ENCODE measurements at regions not wholly inside any gene's neighbourhood (a gene's known extent, or its start where the extent isn't known, plus 50 kb on each side); places are given as distances from the start of the nearest gene placed in this dataset.

DNA sequence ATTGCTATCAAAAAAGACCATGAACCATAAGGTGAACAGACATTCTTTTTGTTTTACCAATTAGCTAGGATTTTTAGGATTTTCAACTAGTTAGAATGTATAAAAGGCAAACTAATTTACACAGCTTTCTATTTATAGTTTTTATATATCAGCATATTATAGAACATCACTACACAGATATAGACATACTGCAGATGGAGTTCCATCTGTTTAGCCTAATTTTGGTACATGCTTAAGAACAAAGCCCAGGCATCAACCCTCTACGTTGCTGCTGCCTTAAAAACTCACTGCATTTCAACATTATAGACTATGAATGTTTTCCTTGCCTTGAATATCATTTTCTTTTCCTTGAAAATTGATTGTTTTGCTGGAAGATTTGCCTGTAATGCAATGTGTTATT is 2227.5 kb upstream of the C9orf72 start:
- TF ChIP-seq CEBPB (IDR thresholded peaks at IDR 0.05; ENCODE audit: low read depth) (no peak), CTCF (IDR thresholded peaks at IDR 0.05 in 2 of 3, conservative IDR thresholded peaks at IDR 0.05 in 1 of 3; ENCODE audit: borderline replicate concordance in 1 of 3, insufficient read depth in 1 of 3, low read depth in 2 of 3, low read length in 2 of 3) (no peak), POLR2AphosphoS5 (IDR thresholded peaks at IDR 0.05; ENCODE audit: low read depth, low read length) (no peak), RAD21 (IDR thresholded peaks at IDR 0.05; ENCODE audit: low read depth) (no peak), POLR2A (IDR thresholded peaks at IDR 0.05; ENCODE audit: borderline replicate concordance, extremely low read depth, insufficient read depth, insufficient read length) (no peak), FOSL1 (IDR thresholded peaks at IDR 0.05; ENCODE audit: low read depth) (no peak), SRF (IDR thresholded peaks at IDR 0.05; ENCODE audit: low read depth) (no peak), YY1 (IDR thresholded peaks at IDR 0.05; ENCODE audit: extremely low read depth, insufficient replicate concordance, low read depth, low read length) (no peak), SP1 (IDR thresholded peaks at IDR 0.05; ENCODE audit: low read depth) (no peak), ZNF274 (IDR thresholded peaks at IDR 0.05; ENCODE audit: low read depth, low read length) (no peak), TCF7L2 (IDR thresholded peaks at IDR 0.05; ENCODE audit: borderline replicate concordance, extremely low read depth, insufficient read depth, insufficient read length) (no peak), ZBTB33 (IDR thresholded peaks at IDR 0.05; ENCODE audit: extremely low read depth, insufficient replicate concordance, low read length) (no peak)
